ENCODE measurements at regions not wholly inside any gene's neighbourhood (a gene's known extent, or its start where the extent isn't known, plus 50 kb on each side); places are given as distances from the start of the nearest gene placed in this dataset.

GRCh38 chr10:6667679-6668270 is 87.7 kb upstream of the PRKCQ start:
- H3K79me2 ChIP-seq (ENCODE audit: insufficient read depth, low read length) = no peaks in the 10 kb centered on the region
- no peak overlapping the region for H3K4me2 ChIP-seq (ENCODE audit: low read depth, low read length)
- H4K20me1 ChIP-seq (ENCODE audit: insufficient read depth, low read length) = no peaks in the 10 kb centered on the region
- H3K9ac ChIP-seq (ENCODE audit: insufficient read depth, low read depth, low read length) = no peak overlapping the region
- ChIA-PET POLR2A (no interaction called here), CTCF (ENCODE audit: low intra/inter-chr PET ratio, low total read pairs) (no interaction called here)
- TF ChIP-seq CTCF (CRISPR knock-in tag; IDR thresholded peaks at IDR 0.05) = peak; percentile 56
- TF ChIP-seq ONECUT2 (CRISPR knock-in tag; IDR thresholded peaks at IDR 0.05) = no peak
- TF ChIP-seq STAG1 (CRISPR knock-in tag; IDR thresholded peaks at IDR 0.05) = peak; percentile 40
- TF ChIP-seq ZNF782 (CRISPR knock-in tag; IDR thresholded peaks at IDR 0.05; ENCODE audit: borderline replicate concordance) = no peak
- TF ChIP-seq MTF1 (CRISPR knock-in tag; IDR thresholded peaks at IDR 0.05) = no peak
- TF ChIP-seq ZNF652 (CRISPR knock-in tag; IDR thresholded peaks at IDR 0.05; ENCODE audit: borderline replicate concordance, low read depth) = peak; percentile 78
- peak; percentile 18; the same call in 1 of the 2 replicates for TF ChIP-seq SMC3 (IDR thresholded peaks at IDR 0.05; ENCODE audit: low read length)
- H3K9me3 ChIP-seq (ENCODE audit: low read length) = no peaks in the 10 kb centered on the region
- H3K36me3 ChIP-seq (replicated peaks in 1 of 2; ENCODE audit: control insufficient read depth in 1 of 2, insufficient read depth in 2 of 2, low read length in 2 of 2) = no peaks in the 10 kb centered on the region
- DNase-seq (ENCODE audit: low spot score) (peak; percentile 18), ATAC-seq (peak; percentile 57), FAIRE-seq (no peak)
- no peak overlapping the region for H3K4me3 ChIP-seq (replicated peaks in 1 of 3; ENCODE audit: insufficient read depth in 1 of 3, low read depth in 2 of 3, low read length in 3 of 3)
- no peak overlapping the region for H3K27ac ChIP-seq (ENCODE audit: extremely low read length, insufficient read depth, low read length)
- in situ Hi-C loops (cut with HindIII; ENCODE audit: extremely low pct_ligation_motif_present, low pct_unique_long_range_greater_than_20kb) (no loop called here), intact Hi-C loops (cut with micrococcal nuclease; ENCODE audit: unreplicated experiment) (loop anchor here (1.0 kb wide), 1 partner anchor 87 kb away; the partner anchor contains the start of gene PRKCQ)
- H3K4me1 ChIP-seq (ENCODE audit: insufficient read depth, low read length) = no peaks in the 10 kb centered on the region
- WGBS (ENCODE audit: low lambda C conversion rate) = 9% methylated on average over 10 of the region's 10 CpGs
- BruUV-seq (replicated peaks) = no TSS peak
- H3K27me3 ChIP-seq (ENCODE audit: control insufficient read depth in 1 of 2, insufficient read depth in 2 of 2, low read length in 2 of 2) = peaks cover 0 to 5% of the 10 kb centered on the region in 2 experiments; a peak in 2 of 5 replicates
- no peak overlapping the region for H2AFZ ChIP-seq (ENCODE audit: low read length)

GRCh38 chr10:6667150-6667549 is 87.1 kb upstream of the PRKCQ start:
- ChIA-PET CTCF (ENCODE audit: low intra/inter-chr PET ratio, low total read pairs) (no interaction called here), POLR2A (no interaction called here)
- Histone ChIP-seq H3K27me3 (ENCODE audit: control insufficient read depth in 1 of 2, insufficient read depth in 2 of 2, low read length in 2 of 2) (peaks cover 0 to 2% of the 10 kb centered on the region in 2 experiments; a peak in 2 of 5 replicates), H3K4me3 (replicated peaks in 1 of 3; ENCODE audit: insufficient read depth in 1 of 3, low read depth in 2 of 3, low read length in 3 of 3) (no peak overlapping the region), H3K27ac (ENCODE audit: extremely low read length, insufficient read depth, low read length) (no peak overlapping the region), H3K9me3 (ENCODE audit: low read length) (no peaks in the 10 kb centered on the region), H3K79me2 (ENCODE audit: insufficient read depth, low read length) (no peaks in the 10 kb centered on the region), H3K4me2 (ENCODE audit: low read depth, low read length) (no peak overlapping the region), H4K20me1 (ENCODE audit: insufficient read depth, low read length) (no peaks in the 10 kb centered on the region), H3K4me1 (ENCODE audit: insufficient read depth, low read length) (no peaks in the 10 kb centered on the region), H2AFZ (ENCODE audit: low read length) (no peak overlapping the region), H3K9ac (ENCODE audit: insufficient read depth, low read depth, low read length) (no peak overlapping the region), H3K36me3 (replicated peaks in 1 of 2; ENCODE audit: control insufficient read depth in 1 of 2, insufficient read depth in 2 of 2, low read length in 2 of 2) (no peaks in the 10 kb centered on the region)
- intact Hi-C loops (cut with micrococcal nuclease; ENCODE audit: unreplicated experiment) = loop anchor here (1.0 kb wide), 1 partner anchor 87 kb away; the partner anchor contains the start of gene PRKCQ
- ATAC-seq = no peak
- TF ChIP-seq ZNF781 (CRISPR knock-in tag; IDR thresholded peaks at IDR 0.05; ENCODE audit: borderline replicate concordance, not compliant biosample characterization) = no peak
- no peak for TF ChIP-seq ZNF432 (CRISPR knock-in tag; IDR thresholded peaks at IDR 0.05; ENCODE audit: borderline replicate concordance)
- TF ChIP-seq ZNF101 (CRISPR knock-in tag; IDR thresholded peaks at IDR 0.05; ENCODE audit: borderline replicate concordance, low read depth) = no peak
- no peak for FAIRE-seq
- DNase-seq (ENCODE audit: low spot score) = no peak
- in situ Hi-C loops (cut with HindIII; ENCODE audit: extremely low pct_ligation_motif_present, low pct_unique_long_range_greater_than_20kb) = no loop called here
- no TSS peak for BruUV-seq (replicated peaks)
- WGBS (ENCODE audit: low lambda C conversion rate) = 11% methylated on average over 4 of the region's 4 CpGs
